NOMO-1 treated with DMSO at 0.1 percent for 48 hours (cell line): ENCODE measurements at regions not wholly inside any gene's neighbourhood (a gene's known extent, or its start where the extent isn't known, plus 50 kb on each side); places are given as distances from the start of the nearest gene placed in this dataset.

Source experiments
- DNase-seq: peaks from one replicate; lab custom pipeline; 2025; ENCODE audit not compliant: unreplicated experiment; lab: John Stamatoyannopoulos, UW

- DNase-seq: no peak
These were observed 476.6 kb downstream of the GATA3 start for GRCh38 chr10:8531116-8531515.

- no peak for DNase-seq
These were observed 478.2 kb downstream of the GATA3 start for GRCh38 chr10:8532647-8533046.

- no peak for DNase-seq
These were observed 479.0 kb downstream of the GATA3 start for GRCh38 chr10:8533462-8533861.

GRCh38 chr10:8534096-8534495, 479.6 kb downstream of the GATA3 start:
- DNase-seq: no peak

- DNase-seq: no peak
These were observed 480.4 kb downstream of the GATA3 start for GRCh38 chr10:8534891-8535290.

GRCh38 chr10:8539056-8539455, 484.6 kb downstream of the GATA3 start:
- no peak for DNase-seq

GRCh38 chr10:8543361-8544056, 489.0 kb downstream of the GATA3 start:
- DNase-seq: no peak

- DNase-seq: no peak
These were observed 489.5 kb downstream of the GATA3 start for GRCh38 chr10:8544057-8544380.

GRCh38 chr10:8544500-8544899, 490.0 kb downstream of the GATA3 start:
- no peak for DNase-seq

GRCh38 chr10:8554574-8554973, 500.1 kb downstream of the GATA3 start:
- DNase-seq: no peak

- no peak for DNase-seq
These were observed 501.8 kb downstream of the GATA3 start for GRCh38 chr10:8556321-8556720.

- DNase-seq: no peak
These were observed 509.0 kb downstream of the GATA3 start for GRCh38 chr10:8563478-8563877.

GRCh38 chr10:8566737-8567136, 512.2 kb downstream of the GATA3 start:
- no peak for DNase-seq

- DNase-seq: no peak
These were observed 513.9 kb downstream of the GATA3 start for GRCh38 chr10:8568401-8568800.

GRCh38 chr10:8575620-8576019, 521.1 kb downstream of the GATA3 start:
- DNase-seq: no peak

- DNase-seq: no peak
These were observed 521.8 kb downstream of the GATA3 start for GRCh38 chr10:8576281-8576680.

- no peak for DNase-seq
These were observed 522.4 kb downstream of the GATA3 start for GRCh38 chr10:8576911-8577310.

- DNase-seq: no peak
These were observed 523.2 kb downstream of the GATA3 start for GRCh38 chr10:8577686-8578085.

- DNase-seq: no peak
These were observed 527.2 kb downstream of the GATA3 start for GRCh38 chr10:8581521-8582225.

GRCh38 chr10:8583096-8583495, 528.6 kb downstream of the GATA3 start:
- DNase-seq: no peak

GRCh38 chr10:8584666-8585065, 530.2 kb downstream of the GATA3 start:
- DNase-seq: no peak

GRCh38 chr10:8586504-8586903, 532.0 kb downstream of the GATA3 start:
- DNase-seq: no peak

- DNase-seq: no peak
These were observed 533.6 kb downstream of the GATA3 start for GRCh38 chr10:8588135-8588534.
